Iris pigment epithelial cell (primary cell): ENCODE measurements at regions not wholly inside any gene's neighbourhood (a gene's known extent, or its start where the extent isn't known, plus 50 kb on each side); places are given as distances from the start of the nearest gene placed in this dataset.

Experiments used
- DNase-seq: peaks from one replicate; pipeline ENCODE4 v3.0.0-alpha.2; 2011; ENCODE audit warnings: low read depth

- DNase-seq: no peak
Observed at GRCh38 chr1:228849011-228849541, 113.8 kb downstream of the RHOU start.

DNA sequence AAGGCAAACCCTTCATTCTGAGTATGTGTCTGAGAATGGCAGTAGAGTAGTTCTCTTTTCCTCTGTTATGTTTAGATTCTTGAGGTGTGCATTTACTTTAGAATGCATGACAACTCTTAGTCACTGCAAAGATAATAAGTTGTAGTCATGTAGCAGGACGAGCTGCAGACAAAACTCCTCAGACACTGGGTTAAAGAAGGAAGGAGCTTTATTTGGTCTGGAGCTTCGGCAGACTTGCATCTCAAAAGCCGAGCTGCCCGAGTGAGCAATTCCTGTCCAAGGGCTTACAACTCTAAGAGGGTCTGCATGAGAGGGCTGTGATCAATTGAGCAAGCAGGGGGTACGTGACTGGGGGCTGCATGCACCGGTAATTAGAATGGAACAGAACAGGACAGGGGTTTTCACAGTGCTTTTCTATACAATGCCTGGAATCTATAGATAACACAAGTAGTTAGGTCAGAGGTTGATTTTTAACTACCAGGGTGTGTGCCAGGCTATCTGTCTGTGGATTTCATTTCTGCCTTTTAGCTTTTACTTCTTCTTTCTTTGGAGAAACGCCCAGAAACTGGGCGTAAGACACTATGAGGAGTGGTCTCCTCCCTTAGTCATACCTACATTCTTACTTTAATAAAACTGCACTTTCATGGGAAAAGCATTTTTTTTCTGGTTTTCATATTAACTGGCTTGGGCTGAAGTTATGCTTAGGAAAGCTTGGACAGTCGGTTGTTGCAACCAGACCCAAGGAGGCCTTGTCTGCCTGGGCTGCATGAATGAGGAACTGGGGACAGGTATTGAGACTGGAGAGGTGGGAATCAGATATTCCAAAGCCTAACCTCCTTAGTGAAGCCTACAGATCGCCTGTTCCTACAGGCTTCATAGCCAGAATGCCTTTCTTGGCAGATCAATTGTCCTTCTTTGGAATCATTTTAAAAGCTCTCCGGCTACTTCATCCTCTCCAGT is 115.1 kb downstream of the RHOU start:
- no peak for DNase-seq

DNA sequence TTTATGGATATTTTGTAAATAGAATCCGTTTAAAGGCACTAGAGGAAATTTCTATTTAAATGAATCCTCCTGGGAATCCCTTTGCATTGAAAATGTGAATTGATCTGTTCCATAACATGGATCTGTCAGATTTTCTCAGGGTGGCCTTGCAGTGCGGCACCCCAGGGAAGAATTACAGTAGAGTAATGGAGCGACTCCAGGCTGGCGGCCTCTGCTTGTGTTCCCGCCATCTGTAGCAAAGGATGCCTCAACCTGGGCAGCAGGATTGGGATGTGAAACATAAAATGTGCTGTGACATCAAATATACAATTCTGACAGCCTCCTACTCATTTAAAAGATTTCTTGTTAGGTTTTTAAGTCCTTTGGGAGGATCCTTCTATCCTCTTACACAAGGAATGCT is 115.9 kb downstream of the RHOU start:
- DNase-seq: no peak

- DNase-seq: no peak
Observed at GRCh38 chr1:228851618-228852017, 116.3 kb downstream of the RHOU start.

DNA sequence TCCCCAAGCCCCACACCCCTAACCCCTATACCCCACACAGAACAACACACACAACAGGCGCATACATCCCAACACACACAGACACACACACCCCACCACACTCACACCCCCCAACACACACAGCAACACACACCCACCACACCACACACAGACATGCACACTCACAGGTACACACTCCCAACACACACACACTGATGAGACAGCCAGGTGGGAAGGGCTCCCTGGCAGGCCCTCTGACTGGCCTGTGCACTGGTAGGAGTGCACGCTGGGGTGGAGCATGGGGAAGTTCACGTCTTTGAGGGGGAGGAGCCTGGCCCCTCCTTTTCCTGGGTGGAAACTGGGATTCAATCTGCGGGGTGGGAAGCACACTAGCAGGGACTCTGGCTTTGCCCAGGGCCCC is 116.7 kb downstream of the RHOU start:
- no peak for DNase-seq

- no peak for DNase-seq
Observed at GRCh38 chr1:228852511-228853088, 117.3 kb downstream of the RHOU start.

- no peak for DNase-seq
Observed at GRCh38 chr1:228853191-228853590, 117.9 kb downstream of the RHOU start.

GRCh38 chr1:228853637-228854036 is 118.4 kb downstream of the RHOU start:
- DNase-seq: no peak

DNA sequence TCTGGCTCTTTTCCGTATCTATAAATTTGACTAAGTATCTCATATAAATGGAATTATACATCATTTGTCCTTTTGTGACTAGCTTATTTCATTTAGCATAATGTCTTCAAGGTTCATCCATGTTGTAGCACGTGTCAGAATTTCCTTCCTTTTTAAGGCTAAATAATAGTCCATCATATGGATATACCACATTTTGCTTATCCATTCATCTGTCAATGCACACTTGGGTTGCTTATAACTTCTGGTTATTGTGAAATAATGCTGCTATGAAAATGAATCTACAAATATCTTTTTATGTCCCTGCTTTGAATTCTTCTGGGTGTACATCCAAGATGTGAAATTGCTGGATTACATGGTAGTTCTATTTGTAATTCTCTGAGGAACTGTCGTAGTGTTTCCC is 119.6 kb downstream of the RHOU start:
- no peak for DNase-seq

DNA sequence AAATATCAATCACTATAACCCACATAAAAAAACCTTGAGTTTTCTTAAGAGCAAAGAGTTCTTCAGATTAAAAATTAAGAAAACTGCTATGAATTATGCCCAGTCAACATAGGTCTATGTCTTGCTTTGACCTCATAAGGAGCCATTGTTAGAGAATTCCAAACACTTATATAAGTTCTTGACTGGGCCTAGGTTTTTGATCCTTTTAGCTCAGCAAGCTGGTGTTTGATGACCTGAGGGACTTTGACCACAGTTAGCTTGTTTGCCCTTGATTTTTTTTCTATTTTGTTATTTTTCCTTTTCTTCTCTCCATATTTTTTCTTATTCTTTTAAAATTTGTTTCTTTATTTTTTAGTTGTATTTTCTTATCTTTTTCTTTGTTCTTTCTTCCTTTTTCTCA is 122.3 kb downstream of the RHOU start:
- no peak for DNase-seq

GRCh38 chr1:228860911-228861831 is 125.9 kb downstream of the RHOU start:
- peak; percentile 89 for DNase-seq

- DNase-seq: no peak
Observed at GRCh38 chr1:228861832-228862180, 126.5 kb downstream of the RHOU start.

DNA sequence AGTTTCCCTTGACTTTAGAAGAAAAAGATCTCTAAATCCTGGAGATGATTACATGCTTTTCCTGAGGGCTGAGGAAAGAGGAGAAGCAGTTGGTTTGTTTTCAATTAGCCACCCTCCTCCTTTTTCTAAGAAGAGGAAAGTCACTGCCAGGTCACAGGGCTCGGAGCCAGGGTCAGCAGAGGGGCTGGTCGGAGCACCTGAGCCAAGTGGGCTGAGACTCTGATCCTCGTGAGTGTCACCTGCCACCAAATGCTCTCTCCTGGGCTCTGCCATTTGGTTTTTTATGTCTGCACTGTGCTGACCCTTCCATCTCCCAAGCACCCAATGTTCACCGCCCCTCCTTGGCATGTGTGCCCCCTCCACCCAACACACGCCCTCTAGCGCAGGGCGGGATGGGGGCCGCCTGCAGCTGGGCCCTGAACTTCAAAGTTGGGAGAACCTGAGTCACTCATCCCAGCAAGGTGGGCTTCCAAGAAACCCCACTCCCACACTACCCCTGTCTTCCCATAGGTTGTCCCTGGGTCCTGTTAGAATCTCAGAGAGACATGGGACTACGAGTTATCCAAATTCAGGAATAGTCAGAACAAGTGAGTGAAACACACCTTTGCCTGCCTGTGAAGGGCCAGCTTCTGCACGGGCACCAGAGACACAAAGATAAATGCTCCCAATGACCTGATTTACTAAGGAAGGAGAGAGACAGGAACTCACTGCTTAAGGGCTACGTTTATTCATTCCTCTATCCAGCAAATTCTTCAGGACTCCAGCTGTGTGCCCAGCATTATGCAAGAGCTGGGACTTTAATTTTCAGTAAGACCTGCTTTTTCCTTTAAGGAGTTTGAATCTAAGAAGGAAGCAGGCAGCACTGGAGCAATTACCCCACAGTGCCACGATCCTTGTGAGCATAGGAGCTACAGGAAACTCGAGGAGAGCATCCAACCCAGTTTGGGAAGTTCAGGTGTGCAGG is 127.5 kb downstream of the RHOU start:
- no peak for DNase-seq

DNA sequence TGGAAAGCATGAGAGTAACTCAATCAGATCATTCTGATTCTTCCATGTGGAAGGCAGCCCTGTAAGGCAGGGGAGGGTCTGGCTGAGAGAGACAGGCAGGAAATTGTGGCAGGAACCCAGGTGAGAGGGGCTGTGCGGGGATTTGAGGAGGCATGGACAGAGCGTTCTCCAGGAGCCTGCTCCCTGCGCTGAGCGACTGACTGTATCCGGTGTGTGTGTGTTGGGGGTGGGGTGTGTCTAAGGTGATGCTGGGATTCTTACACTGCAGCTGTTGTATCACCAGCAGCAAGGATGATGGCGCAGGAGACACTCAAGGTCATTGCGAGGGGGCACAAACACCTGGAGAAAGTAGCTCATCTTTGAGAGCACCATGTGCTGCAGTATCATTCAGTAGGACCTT is 128.5 kb downstream of the RHOU start:
- no peak for DNase-seq

- DNase-seq: no peak
Observed at GRCh38 chr1:228865627-228866330, 130.5 kb downstream of the RHOU start.

- DNase-seq: peak; percentile 21
Observed at GRCh38 chr1:228866468-228866867, 131.2 kb downstream of the RHOU start.

- peak; percentile 48 for DNase-seq
Observed at GRCh38 chr1:228867108-228867950, 132.1 kb downstream of the RHOU start.

DNA sequence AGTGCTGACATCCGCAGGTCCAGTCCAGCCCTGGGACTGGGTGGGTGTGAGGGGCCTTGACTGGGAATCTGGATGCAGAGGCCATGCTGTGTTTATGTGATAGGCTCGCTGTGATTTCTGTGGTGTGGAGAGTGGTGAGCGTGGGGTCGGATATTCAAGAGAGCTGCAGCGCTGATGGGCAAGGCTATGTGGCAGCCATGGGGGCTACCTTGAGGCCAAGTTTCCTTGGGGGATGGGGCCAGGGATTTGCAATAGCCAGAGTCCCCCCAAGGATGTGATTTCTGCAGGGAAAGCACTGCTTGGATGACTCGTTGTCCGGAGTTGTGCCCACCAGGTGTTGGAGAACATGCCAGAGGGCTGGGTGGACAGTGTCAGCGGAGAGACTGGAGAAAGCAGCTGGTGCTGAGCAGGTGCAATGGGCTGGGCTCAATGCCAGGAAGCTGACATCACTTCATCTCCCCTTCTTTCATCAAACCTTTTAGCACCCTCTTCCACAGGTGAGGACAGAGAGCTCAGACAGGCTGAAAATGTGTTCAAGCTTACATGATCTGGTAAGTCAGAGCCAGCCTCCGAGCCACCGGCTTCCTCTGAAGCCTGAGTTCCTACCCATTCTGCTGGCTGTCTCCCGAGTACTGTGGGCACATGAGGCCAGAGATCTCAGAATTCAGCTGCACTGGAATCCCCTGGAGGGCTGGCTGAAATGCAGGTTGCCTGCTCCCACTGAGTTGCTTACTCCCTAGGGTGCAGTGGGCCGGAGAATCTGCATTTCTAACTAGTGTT is 132.9 kb downstream of the RHOU start:
- no peak for DNase-seq

DNA sequence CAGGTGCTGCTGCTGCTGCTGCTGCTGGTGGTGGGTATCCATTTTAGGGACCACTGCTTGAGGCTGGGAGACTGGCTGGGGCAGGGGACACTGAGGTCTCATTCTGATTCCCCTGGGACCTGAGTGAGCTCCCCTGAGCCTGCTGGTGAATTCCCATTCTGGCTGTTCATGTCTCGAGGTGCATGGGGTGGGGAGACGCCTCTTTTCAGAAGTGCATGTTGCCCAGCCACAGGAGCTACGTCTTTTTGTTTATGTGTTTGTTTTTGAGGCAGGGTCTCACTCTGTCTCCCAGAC is 133.4 kb downstream of the RHOU start:
- DNase-seq: no peak
